Fibroblast of lung (primary cell): ENCODE measurements at regions not wholly inside any gene's neighbourhood (a gene's known extent, or its start where the extent isn't known, plus 50 kb on each side); places are given as distances from the start of the nearest gene placed in this dataset.

ENCODE experiments used
- DNase-seq, 2 donors: peaks; one replicate each; pipeline versions ENCODE4 v3.0.0 to v3.0.0-alpha.2; 2010; ENCODE audit warnings: low read depth in 2 of 2
- H2AFZ ChIP-seq: 2 replicates; pipeline ENCODE4 v1.5.1; 2012; ENCODE audit warnings: low read length, control low read depth, inconsistent platforms
- H3K27ac ChIP-seq: 2 replicates; pipeline ENCODE4 v1.5.1; 2011; ENCODE audit warnings: low read length, control low read depth; ENCODE audit not compliant: insufficient read depth
- H3K27me3 ChIP-seq: 2 replicates; pipeline ENCODE4 v1.5.1; 2011; ENCODE audit warnings: mild to moderate bottlenecking, low read length; ENCODE audit not compliant: control insufficient read depth, insufficient read depth
- H3K36me3 ChIP-seq: 2 replicates; pipeline ENCODE4 v1.5.1; 2011; ENCODE audit warnings: low read length; ENCODE audit not compliant: control insufficient read depth, insufficient read depth
- H3K4me1 ChIP-seq: 2 replicates; pipeline ENCODE4 v1.5.1; 2011; ENCODE audit warnings: low read length; ENCODE audit not compliant: control insufficient read depth, insufficient read depth; ENCODE audit errors: extremely low read depth
- H3K4me2 ChIP-seq: 2 replicates; pipeline ENCODE4 v1.5.1; 2011; ENCODE audit warnings: low read length, control low read depth; ENCODE audit not compliant: insufficient read depth; ENCODE audit errors: extremely low read depth
- H3K4me3 ChIP-seq, 4 experiments: fragments of 200-600 bp in 1 of 4; sonication (generic) in 1 of 4; replicated peaks in 1 of 4; 2 replicates each; pipeline ENCODE4 v1.5.1; 2011 to 2016; ENCODE audit warnings: low read length in 4 of 4, low read depth in 3 of 4, mild to moderate bottlenecking in 3 of 4, control low read depth in 2 of 4, inconsistent platforms in 1 of 4, mixed read lengths in 1 of 4; ENCODE audit not compliant: insufficient read depth in 1 of 4; ENCODE audit errors: control extremely low read depth in 1 of 4
- H3K79me2 ChIP-seq: 2 replicates; pipeline ENCODE4 v1.5.1; 2012; ENCODE audit warnings: mild to moderate bottlenecking, low read length, inconsistent platforms; ENCODE audit not compliant: control insufficient read depth, insufficient read depth
- H3K9ac ChIP-seq: 2 replicates; pipeline ENCODE4 v1.5.1; 2011; ENCODE audit warnings: mild to moderate bottlenecking, low read length, control low read depth; ENCODE audit not compliant: insufficient read depth
- H3K9me3 ChIP-seq: 2 replicates; pipeline ENCODE4 v1.5.1; 2012; ENCODE audit warnings: low read depth, low read length; ENCODE audit not compliant: control insufficient read depth, insufficient read depth
- H4K20me1 ChIP-seq: 2 replicates; pipeline ENCODE4 v1.5.1; 2011; ENCODE audit warnings: low read length; ENCODE audit not compliant: control insufficient read depth, insufficient read depth; ENCODE audit errors: extremely low read depth
- EZH2 ChIP-seq: IDR thresholded peaks from 2 replicates; pipeline ENCODE4 v1.5.1; 2012; ENCODE audit warnings: low read length, control low read depth, mild to moderate bottlenecking; ENCODE audit errors: missing control alignments
- TF ChIP-seq, protein P1 (sequence below), 2 donors: IDR thresholded peaks in 1 of 2; conservative IDR thresholded peaks in 1 of 2; 1 replicate in 1 of 2; 2 replicates in 1 of 2; pipeline ENCODE4 v1.5.1; 2011 to 2012; ENCODE audit warnings: low read length in 2 of 2, control low read depth in 1 of 2, inconsistent platforms in 1 of 2, low read depth in 1 of 2, mild to moderate bottlenecking in 1 of 2

GRCh38 chr4:141403782-141404181, 183.1 kb downstream of the ZNF330 start:
- DNase-seq, result no peak
- Histone ChIP-seq H3K36me3 (no peaks in the 10 kb centered on the region), H2AFZ (no peak overlapping the region), H3K27ac (no peak overlapping the region), H3K4me2 (no peak overlapping the region), H4K20me1 (no peaks in the 10 kb centered on the region), H3K4me3 (no peak overlapping the region), H3K27me3 (no peaks in the 10 kb centered on the region), H3K9me3 (no peaks in the 10 kb centered on the region), H3K9ac (no peak overlapping the region), H3K4me1 (no peaks in the 10 kb centered on the region), H3K79me2 (no peaks in the 10 kb centered on the region)
- no peak for TF ChIP-seq EZH2

DNA sequence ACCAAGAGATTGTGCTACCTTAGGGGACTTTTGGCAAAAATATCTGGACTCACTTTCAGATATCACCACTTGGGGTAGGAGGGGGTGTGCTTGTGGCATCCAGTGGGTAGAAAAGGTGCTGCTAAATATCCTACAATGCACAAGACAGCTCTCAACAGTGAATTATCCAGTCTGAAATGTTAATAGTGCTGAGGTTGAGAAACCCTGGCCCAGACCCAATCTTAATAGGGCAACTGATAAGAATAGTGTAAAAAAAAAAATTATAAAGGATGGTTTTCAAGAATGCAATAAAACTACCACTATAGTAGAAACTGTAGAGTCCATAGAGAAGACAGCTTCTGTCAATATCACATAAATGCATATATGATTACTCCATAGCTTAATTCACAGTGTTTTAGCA, 185.5 kb downstream of the ZNF330 start:
- no peak overlapping the region for H2AFZ ChIP-seq
- H3K79me2 ChIP-seq, result no peaks in the 10 kb centered on the region
- H3K9me3 ChIP-seq, result no peaks in the 10 kb centered on the region
- H3K4me2 ChIP-seq, result no peak overlapping the region
- peaks cover under 1% of the 10 kb centered on the region for H3K4me1 ChIP-seq
- H3K27ac ChIP-seq, result no peak overlapping the region
- H3K27me3 ChIP-seq, result no peaks in the 10 kb centered on the region
- H3K36me3 ChIP-seq, result no peaks in the 10 kb centered on the region
- no peak for DNase-seq
- no peak overlapping the region for H3K9ac ChIP-seq
- no peak overlapping the region for H3K4me3 ChIP-seq
- no peaks in the 10 kb centered on the region for H4K20me1 ChIP-seq
- TF ChIP-seq, protein P1, sequence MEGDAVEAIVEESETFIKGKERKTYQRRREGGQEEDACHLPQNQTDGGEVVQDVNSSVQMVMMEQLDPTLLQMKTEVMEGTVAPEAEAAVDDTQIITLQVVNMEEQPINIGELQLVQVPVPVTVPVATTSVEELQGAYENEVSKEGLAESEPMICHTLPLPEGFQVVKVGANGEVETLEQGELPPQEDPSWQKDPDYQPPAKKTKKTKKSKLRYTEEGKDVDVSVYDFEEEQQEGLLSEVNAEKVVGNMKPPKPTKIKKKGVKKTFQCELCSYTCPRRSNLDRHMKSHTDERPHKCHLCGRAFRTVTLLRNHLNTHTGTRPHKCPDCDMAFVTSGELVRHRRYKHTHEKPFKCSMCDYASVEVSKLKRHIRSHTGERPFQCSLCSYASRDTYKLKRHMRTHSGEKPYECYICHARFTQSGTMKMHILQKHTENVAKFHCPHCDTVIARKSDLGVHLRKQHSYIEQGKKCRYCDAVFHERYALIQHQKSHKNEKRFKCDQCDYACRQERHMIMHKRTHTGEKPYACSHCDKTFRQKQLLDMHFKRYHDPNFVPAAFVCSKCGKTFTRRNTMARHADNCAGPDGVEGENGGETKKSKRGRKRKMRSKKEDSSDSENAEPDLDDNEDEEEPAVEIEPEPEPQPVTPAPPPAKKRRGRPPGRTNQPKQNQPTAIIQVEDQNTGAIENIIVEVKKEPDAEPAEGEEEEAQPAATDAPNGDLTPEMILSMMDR (conservative IDR thresholded peaks at IDR 0.05 in 1 of 2, IDR thresholded peaks at IDR 0.05 in 1 of 2; ENCODE audit: low read depth in 1 of 2, low read length in 2 of 2), result no peak
- TF ChIP-seq EZH2, result no peak

- TF ChIP-seq, protein P1 (conservative IDR thresholded peaks at IDR 0.05 in 1 of 2, IDR thresholded peaks at IDR 0.05 in 1 of 2; ENCODE audit: low read depth in 1 of 2, low read length in 2 of 2), result no peak
- TF ChIP-seq EZH2, result no peak
- DNase-seq, result no peak
- Histone ChIP-seq H3K27me3 (no peaks in the 10 kb centered on the region), H3K9ac (no peak overlapping the region), H2AFZ (no peak overlapping the region), H3K36me3 (no peaks in the 10 kb centered on the region), H3K4me3 (no peak overlapping the region), H3K4me1 (peaks cover 2% of the 10 kb centered on the region), H3K79me2 (no peaks in the 10 kb centered on the region), H4K20me1 (no peaks in the 10 kb centered on the region), H3K4me2 (no peak overlapping the region), H3K27ac (no peak overlapping the region), H3K9me3 (no peaks in the 10 kb centered on the region)
These were observed 188.9 kb downstream of the ZNF330 start for GRCh38 chr4:141409556-141409955.
